Glomerular endothelial cell (primary cell): ENCODE measurements at regions not wholly inside any gene's neighbourhood (a gene's known extent, or its start where the extent isn't known, plus 50 kb on each side); places are given as distances from the start of the nearest gene placed in this dataset.
"Not testable (repeated sequence)": the region's sequence is repeated elsewhere in the genome, so short reads cannot be mapped to it uniquely, and the experiment has no call there.

Experiments used
- DNase-seq: peaks from one replicate; pipeline ENCODE4 v3.0.0-alpha.2; 2011; ENCODE audit warnings: low read depth, low spot score; ENCODE audit errors: extremely low read depth

- no peak for DNase-seq
These were observed 205.6 kb upstream of the PTER start for GRCh38 chr10:16231176-16231575.

DNA sequence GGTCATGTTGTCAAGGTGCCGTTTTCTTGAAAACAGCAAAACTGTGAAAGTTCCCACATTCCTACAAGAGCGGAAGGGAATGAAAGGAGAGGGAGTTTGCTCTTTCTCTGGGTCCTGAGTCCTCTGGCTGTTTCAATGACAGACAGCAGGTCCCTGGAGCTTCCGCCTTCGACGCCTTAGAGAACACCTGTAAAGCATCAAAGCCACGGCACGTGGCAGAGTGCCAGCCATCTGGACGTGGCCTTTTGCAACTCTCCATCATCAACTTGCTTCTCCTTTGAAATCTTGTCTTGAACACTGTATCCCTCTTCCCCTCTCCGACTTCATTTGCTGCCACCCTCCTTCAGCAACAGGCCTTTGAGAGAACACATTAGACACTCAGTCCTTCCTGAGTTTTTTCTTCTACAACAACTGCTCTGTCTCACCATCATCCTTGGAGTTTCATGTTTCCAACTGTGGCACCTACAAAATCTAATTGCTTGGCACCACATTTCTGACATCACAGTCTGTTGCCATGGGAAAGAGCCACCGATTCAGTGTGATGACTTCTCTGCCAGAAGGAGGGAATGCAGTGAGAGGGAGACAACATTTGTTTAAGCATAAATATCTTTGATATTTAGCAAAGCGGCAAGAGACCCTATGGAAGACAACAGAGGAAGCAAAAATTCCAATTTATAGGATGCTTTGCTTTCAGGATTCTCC lies 204.9 kb upstream of the PTER start:
- DNase-seq, result no peak

- DNase-seq, result no peak
These were observed 204.4 kb upstream of the PTER start for GRCh38 chr10:16232441-16232840.

DNA sequence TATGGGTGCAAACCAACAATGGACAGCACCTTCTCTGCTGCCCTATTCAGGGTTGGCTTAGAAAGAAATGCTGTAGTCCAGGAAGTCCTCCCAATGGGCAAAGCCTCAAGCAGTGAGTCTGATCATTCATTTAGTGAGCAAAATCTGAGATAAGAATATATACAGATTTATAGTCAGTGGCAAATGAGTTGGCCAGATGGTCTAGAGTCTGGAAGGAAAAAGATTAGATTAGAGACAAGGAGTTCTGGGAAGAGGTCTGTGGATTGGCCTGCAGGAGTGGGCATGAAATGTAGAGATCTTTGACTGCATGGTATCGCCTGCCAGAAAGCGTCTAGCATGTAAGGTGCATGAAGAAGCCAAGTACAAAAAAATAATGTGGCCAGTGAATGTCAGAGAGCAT lies 201.9 kb upstream of the PTER start:
- no peak for DNase-seq

GRCh38 chr10:16242446-16242845 lies 194.4 kb upstream of the PTER start:
- DNase-seq, result no peak

GRCh38 chr10:16242859-16243613 lies 193.8 kb upstream of the PTER start:
- no peak for DNase-seq

- not testable (repeated sequence) for DNase-seq
These were observed 186.7 kb upstream of the PTER start for GRCh38 chr10:16250136-16250535.

DNA sequence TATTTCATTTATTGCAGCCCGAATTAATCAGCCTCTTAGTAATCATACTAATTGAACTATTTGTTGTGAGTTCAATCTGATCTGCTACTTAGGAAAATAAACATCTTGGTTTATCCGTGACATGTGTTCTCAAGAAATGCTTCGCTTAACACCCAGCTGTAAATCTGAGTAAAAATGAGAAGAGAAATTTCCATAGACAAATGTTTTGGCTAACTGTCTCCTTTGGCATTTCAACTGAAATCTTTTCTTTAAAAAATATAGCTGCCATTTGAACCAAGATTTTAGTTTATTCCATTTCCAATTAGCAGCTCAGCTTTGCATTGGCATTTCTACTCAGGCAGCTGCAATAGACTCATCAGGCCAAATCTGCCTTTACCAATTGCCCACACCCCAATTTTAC lies 180.5 kb upstream of the PTER start:
- DNase-seq, result no peak

- no peak for DNase-seq
These were observed 178.3 kb upstream of the PTER start for GRCh38 chr10:16258291-16259040.

DNA sequence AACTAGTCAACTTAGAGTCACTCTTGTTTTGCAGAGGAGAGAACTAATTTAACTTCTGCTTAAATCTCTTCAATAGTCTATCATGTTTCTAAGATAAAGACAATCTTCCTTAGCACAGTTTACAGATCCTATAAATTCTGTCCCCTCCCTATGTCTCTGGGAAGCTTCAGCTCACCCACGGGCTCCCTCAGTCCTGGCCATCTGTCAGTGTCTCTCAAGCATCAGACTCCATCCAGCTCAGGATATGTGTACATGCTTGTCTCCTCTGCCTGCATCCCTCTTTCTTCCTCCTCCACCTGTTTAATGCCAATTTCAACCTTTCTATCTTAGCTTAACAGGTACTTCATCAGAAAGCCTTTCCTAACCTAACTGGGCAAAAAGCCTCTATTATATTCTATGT lies 177.1 kb upstream of the PTER start:
- no peak for DNase-seq

GRCh38 chr10:16260388-16260787 lies 176.4 kb upstream of the PTER start:
- DNase-seq, result no peak

GRCh38 chr10:16271571-16271970 lies 165.2 kb upstream of the PTER start:
- DNase-seq, result no peak

- no peak for DNase-seq
These were observed 161.9 kb upstream of the PTER start for GRCh38 chr10:16274911-16275310.

DNA sequence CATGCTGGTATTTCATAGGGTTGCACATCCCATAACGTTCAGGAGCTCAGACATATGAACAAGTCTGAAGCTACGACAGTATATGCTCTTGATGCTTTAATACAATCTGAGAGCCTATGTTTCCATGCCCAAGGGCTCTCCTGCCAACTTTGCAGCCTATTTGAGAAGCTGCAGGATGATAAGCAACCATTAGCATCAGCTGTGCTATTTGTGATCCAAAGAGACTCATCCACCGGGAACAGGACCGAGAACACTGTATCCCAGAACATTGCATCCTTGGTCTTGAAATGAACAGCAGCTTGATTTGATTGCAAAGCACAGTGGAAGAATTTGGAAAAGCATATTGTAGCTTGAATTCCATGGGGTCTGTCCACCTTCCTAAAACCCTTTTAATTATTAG lies 156.2 kb upstream of the PTER start:
- no peak for DNase-seq

DNA sequence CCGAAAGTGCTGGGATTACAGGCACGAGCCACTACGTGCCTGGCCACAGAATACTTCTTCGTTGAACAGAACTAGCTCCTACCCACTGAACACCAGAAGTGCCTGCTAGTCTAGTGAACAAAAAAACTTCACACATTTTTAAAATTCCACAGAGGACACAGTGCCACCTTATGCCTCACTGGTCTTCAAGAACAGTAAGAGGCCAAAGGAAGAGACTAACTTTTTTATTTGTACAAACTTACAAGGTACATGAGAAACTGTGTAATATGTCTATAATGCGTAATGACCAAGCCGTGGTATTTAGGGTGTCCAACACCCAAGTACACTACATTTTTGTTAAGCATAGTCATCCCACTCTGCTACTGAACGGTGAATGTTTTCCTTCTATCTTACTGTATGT lies 144.4 kb upstream of the PTER start:
- DNase-seq, result no peak

DNA sequence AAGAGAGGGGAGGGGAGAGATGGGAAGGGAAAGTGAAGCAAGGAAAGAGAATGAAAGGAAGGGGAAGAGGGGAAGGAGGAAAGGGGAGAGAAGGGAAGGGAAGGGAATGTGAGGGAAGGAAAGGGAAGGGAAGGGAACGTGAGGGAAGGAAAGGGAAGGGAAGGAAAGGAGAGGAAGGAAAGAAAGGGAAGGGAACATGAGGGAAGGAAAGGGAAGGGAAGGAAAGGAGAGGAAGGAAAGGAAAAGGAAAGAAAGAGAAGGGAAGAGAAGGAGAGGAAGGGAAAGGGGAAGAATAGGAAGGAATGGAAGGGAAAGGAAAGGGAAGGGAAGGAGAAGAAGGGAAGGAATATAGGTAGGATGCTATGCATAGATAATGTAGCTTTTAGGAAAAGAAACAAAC lies 139.7 kb upstream of the PTER start:
- no peak for DNase-seq

- DNase-seq, result no peak
These were observed 139.2 kb upstream of the PTER start for GRCh38 chr10:16297642-16298041.

DNA sequence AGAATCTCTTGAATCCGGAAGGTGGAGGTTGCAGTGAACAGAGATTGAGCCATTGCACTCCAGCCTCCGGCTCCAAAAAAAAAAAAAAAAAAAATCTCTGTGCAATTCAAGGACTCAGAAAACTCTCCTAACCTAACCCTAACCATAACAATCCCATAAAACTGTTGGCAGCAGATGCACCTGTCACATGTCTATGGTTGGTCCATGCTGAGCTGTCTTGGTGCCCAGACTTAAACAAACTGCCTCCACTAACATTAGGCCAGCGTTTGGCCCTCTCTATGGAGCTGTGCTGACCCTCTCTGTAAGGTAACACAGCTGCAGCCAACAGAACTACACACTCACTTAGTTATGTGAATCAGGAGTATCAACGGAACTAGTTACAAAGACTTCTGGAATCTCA lies 132.5 kb upstream of the PTER start:
- no peak for DNase-seq

- DNase-seq, result no peak
These were observed 126.4 kb upstream of the PTER start for GRCh38 chr10:16310440-16310839.

DNA sequence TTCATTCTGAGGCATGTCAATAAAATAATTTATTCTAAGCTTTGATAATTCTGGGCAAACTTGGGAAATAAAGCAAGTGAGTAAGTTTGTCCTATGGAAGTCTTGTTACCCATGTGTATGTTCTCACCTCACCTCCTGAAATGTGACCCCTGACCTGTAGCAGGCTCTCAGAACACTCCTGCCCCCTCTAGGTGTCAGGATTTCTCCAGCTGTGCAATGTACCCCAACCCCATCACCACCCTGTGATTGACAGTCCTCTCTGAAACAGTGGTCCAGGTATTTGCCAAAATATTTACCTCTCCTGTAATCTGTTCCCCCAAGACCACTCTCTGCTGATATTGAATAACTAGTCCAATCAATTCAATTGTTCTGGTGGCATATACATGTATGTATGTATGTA lies 122.6 kb upstream of the PTER start:
- DNase-seq, result no peak

GRCh38 chr10:16316733-16317390 lies 119.9 kb upstream of the PTER start:
- DNase-seq, result no peak
